HG03521 (cell line): ENCODE measurements at regions not wholly inside any gene's neighbourhood (a gene's known extent, or its start where the extent isn't known, plus 50 kb on each side); places are given as distances from the start of the nearest gene placed in this dataset.
"Not testable (repeated sequence)": the region's sequence is repeated elsewhere in the genome, so short reads cannot be mapped to it uniquely, and the experiment has no call there.

Experiments
- ATAC-seq: cut with Tn5 transposase; IDR thresholded peaks from one replicate; pipeline ENCODE4 v1.9.1; 2021; ENCODE audit warnings: mild to moderate bottlenecking, moderate library complexity; ENCODE audit not compliant: unreplicated experiment

DNA sequence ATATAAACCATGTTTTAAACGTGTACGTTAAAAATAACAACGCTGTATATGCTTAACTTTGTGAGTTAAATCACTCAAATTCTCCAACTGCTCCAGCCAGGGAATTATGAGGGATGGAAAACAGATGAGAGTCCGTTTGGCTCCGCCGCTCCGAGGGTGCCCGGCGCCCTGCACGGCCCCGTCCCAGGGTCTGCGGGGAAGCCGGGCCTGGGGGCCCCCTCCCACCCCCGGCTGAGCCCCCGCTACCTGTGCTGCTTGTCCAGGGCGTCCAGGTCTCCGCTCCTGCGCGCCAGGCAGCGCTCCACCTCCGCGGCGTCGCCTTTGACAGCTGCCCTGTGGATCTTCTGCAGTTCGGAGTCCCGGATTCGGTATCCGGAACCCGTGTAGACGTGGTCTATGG, 415.5 kb downstream of the FOXD4L4 start:
- not testable (repeated sequence) for ATAC-seq

DNA sequence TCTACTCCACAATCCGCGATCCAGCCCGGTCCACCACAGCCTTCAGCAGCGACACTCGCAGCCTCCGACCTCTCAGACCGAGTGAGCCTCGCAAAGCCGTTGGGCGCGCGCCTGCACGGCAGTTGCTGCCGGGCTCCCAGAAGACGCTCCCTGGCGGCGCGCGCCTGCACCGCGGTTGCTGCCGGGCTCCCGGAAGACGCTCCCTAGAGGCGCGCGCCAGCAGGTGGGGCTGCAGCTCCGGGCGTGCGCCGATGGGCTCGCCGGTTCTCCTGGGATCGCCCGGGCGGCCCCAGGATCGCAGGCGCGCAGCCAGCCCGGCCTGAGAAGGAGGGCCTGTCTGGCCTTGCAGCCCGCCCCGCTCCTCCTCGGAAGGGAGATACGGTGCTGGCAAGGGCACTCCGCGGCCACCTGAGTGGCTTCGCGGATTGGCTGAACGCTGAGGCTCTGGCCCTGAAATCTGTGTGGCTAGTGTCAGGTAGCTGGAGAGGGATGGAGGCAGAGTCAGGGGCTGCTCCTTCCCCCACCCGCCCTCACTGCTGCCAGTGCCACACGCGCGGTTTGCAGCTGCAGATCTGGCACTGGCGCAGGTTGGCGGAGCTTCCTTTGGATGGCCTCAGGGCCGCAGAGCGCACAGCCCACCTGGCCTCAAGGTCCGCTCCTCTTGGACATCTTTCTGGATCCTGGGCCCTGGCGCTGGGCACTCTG, 416.2 kb downstream of the FOXD4L4 start:
- ATAC-seq, result peak; percentile 100

- ATAC-seq, result not testable (repeated sequence)
Measured at GRCh38 chr9:66153971-66154691, 417.2 kb downstream of the FOXD4L4 start.

- ATAC-seq, result not testable (repeated sequence)
Measured at GRCh38 chr9:66182316-66182715, 445.4 kb downstream of the FOXD4L4 start.

GRCh38 chr9:66183648-66184047, 446.7 kb downstream of the FOXD4L4 start:
- not testable (repeated sequence) for ATAC-seq

DNA sequence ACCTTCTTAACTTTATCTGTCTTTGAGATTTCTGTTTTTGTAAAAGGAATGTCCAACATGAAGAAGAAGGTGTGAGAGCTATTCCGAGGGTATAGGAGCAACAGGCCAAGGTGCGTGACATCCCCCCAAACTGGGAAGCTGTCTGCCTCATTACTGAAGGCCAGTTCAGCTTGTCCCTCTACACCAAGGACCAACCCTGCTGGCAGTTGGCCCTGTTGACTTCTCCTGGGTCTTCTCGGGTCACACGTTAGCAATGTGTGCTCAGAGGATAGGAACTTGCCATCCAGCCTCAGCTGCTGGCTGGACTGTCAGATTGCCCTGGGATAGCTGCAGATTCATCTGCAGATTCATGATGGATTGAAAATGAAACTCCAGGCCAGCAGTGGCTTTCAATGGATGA, 460.3 kb downstream of the FOXD4L4 start:
- ATAC-seq, result not testable (repeated sequence)

- ATAC-seq, result not testable (repeated sequence)
Measured at GRCh38 chr9:66198421-66198820, 461.5 kb downstream of the FOXD4L4 start.

GRCh38 chr9:66206617-66207016, 469.7 kb downstream of the FOXD4L4 start:
- ATAC-seq, result peak; percentile 50

DNA sequence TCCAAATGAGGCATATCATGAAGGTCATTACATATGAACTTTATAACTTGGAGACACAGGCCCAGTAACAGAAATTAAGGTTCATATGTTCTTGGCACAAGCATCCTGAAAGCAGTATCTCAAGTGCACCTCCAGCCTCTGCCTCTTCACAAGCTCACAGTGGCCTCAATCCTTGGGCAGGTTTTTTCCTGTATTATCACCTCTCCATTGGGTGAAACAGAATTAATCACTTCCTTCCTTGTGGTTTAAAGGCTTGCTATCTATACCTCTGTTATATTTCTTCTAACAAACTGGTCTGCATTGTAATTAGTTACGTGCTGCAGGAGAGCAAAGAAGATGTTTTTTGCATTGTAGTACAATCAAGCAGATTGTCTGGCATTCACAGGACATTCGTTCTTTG, 471.0 kb downstream of the FOXD4L4 start:
- not testable (repeated sequence) for ATAC-seq

- ATAC-seq, result not testable (repeated sequence)
Measured at GRCh38 chr9:66244763-66245162, 507.8 kb downstream of the FOXD4L4 start.

DNA sequence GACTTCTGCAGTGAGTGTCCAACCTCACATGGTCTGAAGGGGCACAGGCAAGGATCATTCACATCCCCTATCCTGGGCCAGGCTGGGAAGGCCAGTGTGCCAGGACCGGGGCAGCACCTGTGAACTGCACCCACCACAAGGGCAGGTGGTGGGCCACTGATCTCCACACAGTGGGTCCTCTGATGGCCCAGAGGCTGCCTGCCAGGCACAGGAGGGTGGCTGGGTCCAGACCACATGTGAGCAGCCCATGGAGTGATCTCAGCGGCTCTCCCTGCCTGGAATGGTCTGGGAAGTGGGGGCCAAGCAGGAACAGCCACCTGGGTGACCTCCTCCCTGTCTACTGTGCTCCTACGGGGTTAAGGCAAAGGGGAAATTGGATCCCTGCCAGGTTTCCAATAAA, 508.5 kb downstream of the FOXD4L4 start:
- not testable (repeated sequence) for ATAC-seq

GRCh38 chr9:66257581-66257980, 520.6 kb downstream of the FOXD4L4 start:
- not testable (repeated sequence) for ATAC-seq

DNA sequence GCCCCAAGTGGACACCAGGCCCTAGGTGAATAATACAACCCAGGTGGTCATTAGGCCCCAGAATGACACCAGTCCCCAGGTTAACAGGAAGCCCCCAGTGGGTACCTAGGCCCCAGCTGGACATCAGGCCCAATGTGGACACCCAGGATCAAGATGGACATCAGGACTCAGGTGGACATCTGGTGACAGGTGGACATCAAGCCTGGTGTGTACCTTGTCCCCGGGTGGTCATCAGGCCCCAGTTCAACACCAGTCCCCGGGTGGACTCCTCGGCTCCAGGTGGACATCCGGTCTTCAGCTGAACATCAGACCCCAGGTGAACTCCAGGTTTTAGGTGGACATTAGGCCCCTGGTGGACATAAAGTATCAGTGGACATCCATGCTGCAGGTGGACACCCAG, 524.6 kb downstream of the FOXD4L4 start:
- not testable (repeated sequence) for ATAC-seq

DNA sequence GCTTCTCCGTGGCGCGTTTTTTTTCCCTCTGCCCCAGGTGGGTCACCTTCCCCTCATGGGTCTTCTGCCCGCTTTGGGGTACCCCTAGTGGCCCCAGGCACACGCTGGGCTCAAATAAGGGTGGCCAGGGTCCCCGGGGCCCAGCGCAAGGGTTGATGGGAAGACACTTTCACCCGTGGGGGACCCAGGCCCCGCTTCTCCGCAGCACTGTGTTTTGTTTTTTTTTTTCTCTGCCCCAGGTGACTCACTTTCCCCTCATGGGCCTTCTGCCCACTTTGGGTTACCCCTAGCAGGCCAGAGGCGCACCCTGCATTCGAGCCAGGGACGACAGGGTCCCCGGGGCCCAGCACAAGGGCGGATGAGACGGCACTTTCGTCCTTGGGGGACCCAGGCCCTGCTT, 526.7 kb downstream of the FOXD4L4 start:
- not testable (repeated sequence) for ATAC-seq

DNA sequence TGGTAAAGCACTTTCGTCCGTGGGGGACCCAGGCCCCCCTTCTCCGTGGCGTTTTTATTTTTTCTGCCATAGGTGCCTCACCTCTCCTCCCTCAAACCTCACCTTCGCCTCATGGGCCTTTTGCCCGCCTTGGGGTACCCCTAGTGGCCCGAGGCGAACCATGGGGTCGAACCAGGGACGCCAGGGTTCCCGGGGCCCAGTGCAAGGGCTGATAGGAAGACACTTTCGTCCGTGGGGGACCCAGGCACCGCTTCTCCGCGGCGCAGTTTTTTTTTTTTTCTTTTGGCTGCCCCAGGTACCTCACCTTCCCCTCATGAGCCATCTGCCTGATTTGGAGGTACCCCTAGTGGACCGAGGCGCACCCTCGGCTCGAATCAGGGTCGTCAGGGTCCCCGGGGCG, 527.8 kb downstream of the FOXD4L4 start:
- not testable (repeated sequence) for ATAC-seq

- not testable (repeated sequence) for ATAC-seq
Measured at GRCh38 chr9:66266202-66266601, 529.3 kb downstream of the FOXD4L4 start.

GRCh38 chr9:66266856-66267430, 530.0 kb downstream of the FOXD4L4 start:
- not testable (repeated sequence) for ATAC-seq

GRCh38 chr9:66267684-66268083, 530.7 kb downstream of the FOXD4L4 start:
- peak; percentile 58 for ATAC-seq

DNA sequence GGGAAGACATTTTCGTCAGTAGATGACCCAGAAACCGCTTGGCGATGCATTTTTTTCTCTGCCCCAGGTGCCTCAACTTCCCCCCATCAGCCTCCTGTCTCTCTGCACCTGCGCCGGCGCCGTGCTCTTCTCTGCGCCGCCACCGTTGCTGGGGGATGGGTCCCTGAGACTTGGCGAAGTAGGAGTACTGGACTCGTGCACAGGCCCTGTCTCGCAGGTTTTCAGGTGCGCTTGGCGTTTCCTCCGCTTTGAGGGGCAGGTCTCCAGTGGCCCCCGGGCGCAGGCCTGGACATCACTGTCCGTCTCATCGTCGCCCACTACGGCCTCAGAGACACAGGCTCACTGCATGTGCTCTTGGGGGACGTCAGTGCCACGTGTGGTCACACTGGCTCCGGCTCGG, 532.1 kb downstream of the FOXD4L4 start:
- ATAC-seq, result not testable (repeated sequence)

DNA sequence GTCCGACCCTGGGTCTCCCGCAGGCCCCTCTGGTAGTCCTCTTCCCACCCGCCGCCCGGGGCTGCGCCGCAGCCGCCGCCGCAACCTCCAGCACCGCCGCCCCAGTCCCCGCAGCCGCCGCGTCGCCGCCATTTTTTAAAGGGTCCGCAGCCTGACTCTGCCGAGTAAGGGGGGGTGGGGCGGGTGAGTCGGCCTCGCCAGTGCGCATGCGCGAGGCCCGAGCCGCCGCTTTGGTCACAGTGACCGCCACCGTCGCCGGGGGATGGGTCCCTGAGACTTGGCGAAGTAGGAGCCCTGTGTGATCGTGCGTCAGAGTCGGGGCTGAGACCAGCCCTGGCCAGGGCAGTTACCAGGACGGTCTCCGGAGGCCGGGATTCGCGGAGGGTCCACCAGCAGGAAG, 532.8 kb downstream of the FOXD4L4 start:
- not testable (repeated sequence) for ATAC-seq

DNA sequence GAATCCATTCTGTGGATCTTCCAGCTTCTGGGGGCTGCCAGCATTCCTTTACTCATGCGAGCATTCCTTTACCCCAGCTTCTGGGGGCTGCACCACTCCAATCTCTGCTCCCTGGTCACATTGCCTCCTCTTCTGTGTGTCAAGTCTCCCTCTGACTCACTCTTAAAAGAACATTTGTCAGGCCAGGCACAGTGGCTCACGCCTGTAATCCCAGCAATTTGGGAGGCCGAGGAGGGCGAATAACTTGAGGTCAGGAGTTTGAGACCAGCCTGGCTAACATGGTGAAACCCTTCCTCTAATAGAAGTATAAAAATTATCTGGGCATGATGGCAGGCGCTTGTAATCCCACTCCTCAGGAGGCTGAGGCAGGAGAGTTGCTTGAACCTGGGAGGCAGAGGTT, 541.9 kb downstream of the FOXD4L4 start:
- not testable (repeated sequence) for ATAC-seq
